ENCODE measurements at regions not wholly inside any gene's neighbourhood (a gene's known extent, or its start where the extent isn't known, plus 50 kb on each side); places are given as distances from the start of the nearest gene placed in this dataset.
A peak's percentile ranks its signal among the peaks of the same experiment; 100 is the strongest.

DNA sequence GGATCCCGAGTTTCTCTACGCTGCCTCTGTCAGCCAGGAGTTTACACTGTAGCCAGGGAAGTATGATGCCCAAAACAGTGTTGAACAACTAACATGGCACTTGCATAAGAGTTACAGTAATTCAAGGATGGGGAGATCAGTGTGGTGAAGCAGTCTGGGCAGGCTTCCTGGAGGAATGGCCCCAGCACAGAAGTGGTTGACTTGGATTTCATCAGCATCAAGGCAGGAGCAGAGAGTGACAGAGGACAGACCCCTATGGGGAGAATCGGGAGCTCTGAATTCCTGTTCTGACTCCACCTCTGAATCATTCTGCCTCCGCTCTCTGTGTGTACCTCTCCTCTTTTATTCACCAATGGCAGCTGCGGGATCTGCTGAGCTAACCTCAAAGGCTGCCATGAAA is 124.5 kb downstream of the KCNA5 start:
- Histone ChIP-seq H3K9me2 (replicated peaks; ENCODE audit: low read length) (no peaks in the 10 kb centered on the region), H3F3A (ENCODE audit: low read length, unreplicated experiment) (no peaks in the 10 kb centered on the region), H3K9me3 (ENCODE audit: low read length) (no peaks in the 10 kb centered on the region), H3K9ac (ENCODE audit: low read length) (no peak overlapping the region), H4K20me1 (ENCODE audit: low read length) (no peaks in the 10 kb centered on the region), H3K27ac (ENCODE audit: low read length) (no peak overlapping the region), H3K4me2 (ENCODE audit: low read length) (no peak overlapping the region), H3K79me2 (ENCODE audit: low read length) (no peaks in the 10 kb centered on the region), H3K27me3 (ENCODE audit: low read length) (no peaks in the 10 kb centered on the region), H3K36me3 (ENCODE audit: low read depth, low read length) (no peaks in the 10 kb centered on the region), H3K4me3 (ENCODE audit: low read length) (no peak overlapping the region), H3K4me1 (ENCODE audit: insufficient read depth, low read length) (peaks cover 4% of the 10 kb centered on the region; the same call in 1 of the 2 replicates), H2AFZ (ENCODE audit: low read length) (no peak overlapping the region)
- TF ChIP-seq EZH2 (IDR thresholded peaks at IDR 0.05; ENCODE audit: low read length, unreplicated experiment) (no peak), EZH2phosphoT487 (IDR thresholded peaks at IDR 0.05; ENCODE audit: borderline replicate concordance, low read length) (no peak), CTCF (conservative IDR thresholded peaks at IDR 0.05; ENCODE audit: low read depth, low read length) (no peak)
- CTCF ChIA-PET = no interaction called here
- ATAC-seq (no peak), DNase-seq (no peak)
- intact Hi-C loops (cut with micrococcal nuclease) = no loop called here
- POLR2A ChIA-PET (ENCODE audit: unreplicated experiment) = no interaction called here
- no TSS peak for BruUV-seq (replicated peaks)

- Histone ChIP-seq H2AFZ (ENCODE audit: low read length) (no peak overlapping the region), H3K27ac (ENCODE audit: low read length) (no peak overlapping the region), H3K9ac (ENCODE audit: low read length) (no peak overlapping the region), H3K4me3 (ENCODE audit: low read length) (no peak overlapping the region), H3K9me2 (replicated peaks; ENCODE audit: low read length) (no peaks in the 10 kb centered on the region), H3K27me3 (ENCODE audit: low read length) (no peaks in the 10 kb centered on the region), H4K20me1 (ENCODE audit: low read length) (no peaks in the 10 kb centered on the region), H3K4me1 (ENCODE audit: insufficient read depth, low read length) (peaks cover 8% of the 10 kb centered on the region; the same call in 1 of the 2 replicates), H3F3A (ENCODE audit: low read length, unreplicated experiment) (no peaks in the 10 kb centered on the region), H3K9me3 (ENCODE audit: low read length) (no peaks in the 10 kb centered on the region), H3K4me2 (ENCODE audit: low read length) (no peak overlapping the region), H3K79me2 (ENCODE audit: low read length) (no peaks in the 10 kb centered on the region), H3K36me3 (ENCODE audit: low read depth, low read length) (no peaks in the 10 kb centered on the region)
- no TSS peak for BruUV-seq (replicated peaks)
- ATAC-seq (no peak), DNase-seq (no peak)
- intact Hi-C loops (cut with micrococcal nuclease) = no loop called here
- POLR2A ChIA-PET (ENCODE audit: unreplicated experiment) = no interaction called here
- no peak for TF ChIP-seq EZH2phosphoT487 (IDR thresholded peaks at IDR 0.05; ENCODE audit: borderline replicate concordance, low read length)
- no peak for TF ChIP-seq CTCF (conservative IDR thresholded peaks at IDR 0.05; ENCODE audit: low read depth, low read length)
- no peak for TF ChIP-seq EZH2 (IDR thresholded peaks at IDR 0.05; ENCODE audit: low read length, unreplicated experiment)
- CTCF ChIA-PET = no interaction called here
Observed at GRCh38 chr12:5170844-5171243, 127.2 kb downstream of the KCNA5 start.

- intact Hi-C loops (cut with micrococcal nuclease) = no loop called here
- no peak for ATAC-seq
Observed at GRCh38 chr12:5171701-5172100, 128.0 kb downstream of the KCNA5 start.

More at GRCh38 chr12:5171701-5172100, 128.0 kb downstream of the KCNA5 start:
- no peaks in the 10 kb centered on the region for H3K9me3 ChIP-seq (ENCODE audit: low read length)
- CTCF ChIA-PET = no interaction called here
- POLR2A ChIA-PET (ENCODE audit: unreplicated experiment) = no interaction called here
- TF ChIP-seq CTCF (conservative IDR thresholded peaks at IDR 0.05; ENCODE audit: low read depth, low read length) = peak; percentile 65
- no peak for TF ChIP-seq EZH2phosphoT487 (IDR thresholded peaks at IDR 0.05; ENCODE audit: borderline replicate concordance, low read length)
- 0 out of 2 replicates have a peak overlapping the region, but pooled peaks have one; percentile 1 for H3K4me2 ChIP-seq (ENCODE audit: low read length)
- peak; percentile 46 for DNase-seq
- no peaks in the 10 kb centered on the region for H4K20me1 ChIP-seq (ENCODE audit: low read length)
- H3K27ac ChIP-seq (ENCODE audit: low read length) = no peak overlapping the region
- H3K4me3 ChIP-seq (ENCODE audit: low read length) = no peak overlapping the region
- no TSS peak for BruUV-seq (replicated peaks)
- no peaks in the 10 kb centered on the region for H3K79me2 ChIP-seq (ENCODE audit: low read length)
- H3K9ac ChIP-seq (ENCODE audit: low read length) = no peak overlapping the region
- peaks cover 8% of the 10 kb centered on the region; the same call in 1 of the 2 replicates for H3K4me1 ChIP-seq (ENCODE audit: insufficient read depth, low read length)
- H3K9me2 ChIP-seq (replicated peaks; ENCODE audit: low read length) = no peaks in the 10 kb centered on the region
- no peaks in the 10 kb centered on the region for H3K36me3 ChIP-seq (ENCODE audit: low read depth, low read length)
- H3K27me3 ChIP-seq (ENCODE audit: low read length) = no peaks in the 10 kb centered on the region
- no peaks in the 10 kb centered on the region for H3F3A ChIP-seq (ENCODE audit: low read length, unreplicated experiment)
- H2AFZ ChIP-seq (ENCODE audit: low read length) = no peak overlapping the region
